NT2/D1 (cell line): ENCODE measurements at regions not wholly inside any gene's neighbourhood (a gene's known extent, or its start where the extent isn't known, plus 50 kb on each side); places are given as distances from the start of the nearest gene placed in this dataset.

ENCODE experiments used
- SUZ12 ChIP-seq: IDR thresholded peaks from 2 replicates; pipeline ENCODE4 v1.6.1; 2011; ENCODE audit not compliant: insufficient read length, insufficient read depth; ENCODE audit errors: extremely low read depth
- YY1 ChIP-seq: IDR thresholded peaks from 2 replicates; pipeline ENCODE4 v1.6.1; 2011; ENCODE audit not compliant: insufficient read length, insufficient read depth
- ZNF274 ChIP-seq: IDR thresholded peaks from 2 replicates; pipeline ENCODE4 v1.6.1; 2011; ENCODE audit warnings: mild to moderate bottlenecking, low read depth, low read length

GRCh38 chr11:106446955-106447354, 369.5 kb downstream of the AASDHPPT start:
- no peak for TF ChIP-seq YY1
- TF ChIP-seq ZNF274: no peak
- TF ChIP-seq SUZ12: no peak
